ENCODE measurements at regions not wholly inside any gene's neighbourhood (a gene's known extent, or its start where the extent isn't known, plus 50 kb on each side); places are given as distances from the start of the nearest gene placed in this dataset.

DNA sequence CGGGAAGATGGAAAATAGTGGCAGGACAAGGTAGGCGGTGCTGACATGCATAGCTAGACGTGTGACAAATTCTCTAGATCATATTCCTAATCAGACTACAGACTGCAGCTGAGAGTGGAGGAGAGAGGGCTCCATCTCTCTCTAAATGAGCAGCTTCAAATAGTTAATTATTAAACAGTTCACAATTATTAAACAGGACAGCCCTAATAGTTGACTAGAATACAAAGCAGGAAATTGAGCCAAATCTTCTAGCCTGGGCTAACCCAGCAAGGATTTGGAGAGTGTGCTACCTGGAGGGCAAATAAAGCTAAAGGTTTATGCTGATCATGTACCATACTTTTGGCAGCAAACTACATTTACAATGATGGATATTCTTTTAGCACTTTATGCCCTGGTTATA, 54.4 kb upstream of the CWC22 start:
- ChIA-PET RAD21 (ENCODE audit: low non-redundant PET in 1 of 2, low total read pairs in 2 of 2, uncharacterized antibody in 2 of 2, unreplicated experiment in 2 of 2) (no interaction called here), CTCF (interaction anchor here (1.2 kb wide), 1 partner anchor 16 kb away, joined by 3 read pairs; no protein-coding TSS in a partner anchor), POLR2A (no interaction called here)
- H3K4me2 ChIP-seq (ENCODE audit: low read length) = no peak overlapping the region
- no TSS peak for BruUV-seq (replicated peaks)
- no peaks in the 10 kb centered on the region for H4K20me1 ChIP-seq (ENCODE audit: insufficient read depth)
- no peak overlapping the region for H2AFZ ChIP-seq (ENCODE audit: low read depth, low read length, poor library complexity, severe bottlenecking)
- H3K9me2 ChIP-seq (ENCODE audit: insufficient read depth) = no peaks in the 10 kb centered on the region
- TF ChIP-seq ZBTB33 (IDR thresholded peaks at IDR 0.05; ENCODE audit: extremely low read depth, insufficient replicate concordance, low read length) (no peak), ZNF274 (IDR thresholded peaks at IDR 0.05; ENCODE audit: low read depth, low read length) (no peak)
- no peaks in the 10 kb centered on the region for H3K36me3 ChIP-seq (ENCODE audit: control insufficient read depth in 1 of 2, insufficient read depth in 2 of 2, low read length in 2 of 2)
- no peaks in the 10 kb centered on the region for H3K9me3 ChIP-seq (ENCODE audit: control insufficient read depth in 1 of 2, insufficient read depth in 1 of 2, low read depth in 1 of 2, low read length in 2 of 2)
- no peaks in the 10 kb centered on the region for H3K4me1 ChIP-seq (ENCODE audit: control insufficient read depth in 1 of 2, insufficient read depth in 2 of 2, low read length in 2 of 2)
- H3K27ac ChIP-seq (ENCODE audit: low read depth, low read length) = no peak overlapping the region
- no peaks in the 10 kb centered on the region for H3K27me3 ChIP-seq (ENCODE audit: insufficient read depth, low read length)
- no peak overlapping the region for H3K9ac ChIP-seq (ENCODE audit: low read length)
- H3K79me2 ChIP-seq (ENCODE audit: insufficient read depth, low read length) = no peaks in the 10 kb centered on the region
- intact Hi-C loops (cut with micrococcal nuclease) = no loop called here
- no peak overlapping the region for H3K4me3 ChIP-seq (replicated peaks in 1 of 2; ENCODE audit: low read depth in 1 of 2, low read length in 2 of 2)
- no peak for ATAC-seq
- no peak for DNase-seq (ENCODE audit: low read depth, low spot score)

DNA sequence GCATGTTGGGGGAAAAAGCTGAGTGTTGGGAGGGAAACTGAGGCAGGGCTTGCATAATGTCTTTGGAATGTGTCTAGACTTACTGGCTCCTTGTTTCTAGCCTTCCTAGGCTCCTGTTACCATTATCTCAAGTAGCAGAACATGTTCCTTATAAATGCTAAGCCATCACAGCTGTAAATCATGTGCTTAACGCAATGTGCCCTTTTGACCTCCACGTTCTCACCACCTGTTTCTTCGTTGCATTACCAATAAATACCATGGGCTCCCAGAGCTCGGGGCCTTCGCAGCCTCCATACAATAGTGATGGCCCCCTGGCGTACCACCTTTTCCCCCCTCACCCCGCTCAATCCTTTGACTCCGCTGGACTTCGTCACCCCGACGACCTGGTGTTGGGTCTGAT, 54.0 kb upstream of the CWC22 start:
- no peaks in the 10 kb centered on the region for H3K9me3 ChIP-seq (ENCODE audit: control insufficient read depth in 1 of 2, insufficient read depth in 1 of 2, low read depth in 1 of 2, low read length in 2 of 2)
- ChIA-PET CTCF (interaction anchor here (1.2 kb wide), 1 partner anchor 16 kb away, joined by 3 read pairs; no protein-coding TSS in a partner anchor), RAD21 (ENCODE audit: low non-redundant PET in 1 of 2, low total read pairs in 2 of 2, uncharacterized antibody in 2 of 2, unreplicated experiment in 2 of 2) (no interaction called here), POLR2A (no interaction called here)
- no peak for TF ChIP-seq ZFX (IDR thresholded peaks at IDR 0.05)
- TF ChIP-seq CBX3 (IDR thresholded peaks at IDR 0.05; ENCODE audit: low read depth) = no peak
- TF ChIP-seq SRF (IDR thresholded peaks at IDR 0.05; ENCODE audit: low read depth) = no peak
- no peak for TF ChIP-seq FOSL1 (IDR thresholded peaks at IDR 0.05; ENCODE audit: low read depth)
- no peak for TF ChIP-seq ATF3 (IDR thresholded peaks at IDR 0.05)
- no peak for TF ChIP-seq EGR1 (IDR thresholded peaks at IDR 0.05; ENCODE audit: low read depth)
- H3K4me3 ChIP-seq (replicated peaks in 1 of 2; ENCODE audit: low read depth in 1 of 2, low read length in 2 of 2) = no peak overlapping the region
- H3K9me2 ChIP-seq (ENCODE audit: insufficient read depth) = no peaks in the 10 kb centered on the region
- no peak overlapping the region for H3K9ac ChIP-seq (ENCODE audit: low read length)
- no peak for DNase-seq (ENCODE audit: low read depth, low spot score)
- no peaks in the 10 kb centered on the region for H3K4me1 ChIP-seq (ENCODE audit: control insufficient read depth in 1 of 2, insufficient read depth in 2 of 2, low read length in 2 of 2)
- intact Hi-C loops (cut with micrococcal nuclease) = no loop called here
- H3K27me3 ChIP-seq (ENCODE audit: insufficient read depth, low read length) = no peaks in the 10 kb centered on the region
- H3K79me2 ChIP-seq (ENCODE audit: insufficient read depth, low read length) = no peaks in the 10 kb centered on the region
- no peak overlapping the region for H3K27ac ChIP-seq (ENCODE audit: low read depth, low read length)
- no peaks in the 10 kb centered on the region for H3K36me3 ChIP-seq (ENCODE audit: control insufficient read depth in 1 of 2, insufficient read depth in 2 of 2, low read length in 2 of 2)
- BruUV-seq (replicated peaks) = no TSS peak
- no peaks in the 10 kb centered on the region for H4K20me1 ChIP-seq (ENCODE audit: insufficient read depth)
- no peak overlapping the region for H3K4me2 ChIP-seq (ENCODE audit: low read length)
- no peak overlapping the region for H2AFZ ChIP-seq (ENCODE audit: low read depth, low read length, poor library complexity, severe bottlenecking)
- ATAC-seq = no peak
